Ovary (tissue), 7 donors: ENCODE measurements at regions not wholly inside any gene's neighbourhood (a gene's known extent, or its start where the extent isn't known, plus 50 kb on each side); places are given as distances from the start of the nearest gene placed in this dataset.

Source experiments
- DNase-seq, 5 donors: peaks; one replicate each; pipeline ENCODE4 v3.0.0-alpha.2; 2019 to 2020
- H3K27ac ChIP-seq, 2 donors: fragments of 200-600 bp; one replicate each; pipeline versions ENCODE4 v1.5.1 to v1.8.0; 2019 to 2022
- H3K27me3 ChIP-seq: fragments of 200-600 bp; one replicate; pipeline ENCODE4 v1.8.0; 2022
- H3K36me3 ChIP-seq: fragments of 200-600 bp; sonication (generic); one replicate; pipeline ENCODE4 v1.5.1; 2019
- H3K4me1 ChIP-seq: one replicate; pipeline ENCODE4 v1.8.1; 2013; ENCODE audit warnings: mild to moderate bottlenecking, moderate library complexity; ENCODE audit not compliant: insufficient read depth
- H3K4me3 ChIP-seq: fragments of 200-600 bp; sonication (generic); one replicate; pipeline ENCODE4 v1.5.1; 2017
- H3K9me3 ChIP-seq, 2 donors: fragments of 200-600 bp in 1 of 2; sonication (generic) in 1 of 2; one replicate each; pipeline versions ENCODE4 v1.5.1 to v1.8.1; 2013 to 2019; ENCODE audit warnings: mild to moderate bottlenecking in 1 of 2, moderate library complexity in 1 of 2
- CTCF ChIP-seq, 3 donors: fragments of 450-650 bp in 2 of 3; fragments of 200-600 bp in 1 of 3; IDR thresholded peaks; one replicate each; pipeline versions ENCODE4 v1.5.1 to v1.8.0; 2016 to 2022; ENCODE audit warnings: antibody characterized with exemption in 3 of 3, mild to moderate bottlenecking in 1 of 3
- EP300 ChIP-seq: sonication (generic); formaldehyde crosslinking; IDR thresholded peaks from one replicate; pipeline ENCODE4 v1.6.1; 2017; ENCODE audit warnings: antibody characterized with exemption
- POLR2A ChIP-seq: fragments of 450-650 bp; IDR thresholded peaks from one replicate; pipeline ENCODE4 v1.6.1; 2017; ENCODE audit warnings: antibody characterized with exemption, mild to moderate bottlenecking, moderate library complexity
- WGBS, 3 donors: extraction: QIAGEN DNeasy Blood & Tissue Kit in 1 of 3; methylation state at CpG; one replicate each; pipeline versions ENCODE4 v1.1.5 to v1.1.7; 2013 to 2017; 5-methylcytosine and 5-hydroxymethylcytosine counted together
- intact Hi-C, 4 donors: fragments of 100-400 bp; cut with DNase I; formaldehyde crosslinking; loops; one replicate each; pipeline versions ENCODE4 v1.11.0 to v1.15.1; 2022 to 2023
- donor health status: DM: no; HTN: no; CAD: no; lungs with moderate emphysema.
- donor health status: DM: no; HTN: no; CAD: no.
- donor health status: Bipolar disorder and iron deficiency.
- donor health status: DM: no; HTN: no; CAD: no.
- donor health status: DM: yes; HTN: yes; CAD: no.

- Histone ChIP-seq H3K27me3 (no peaks in the 10 kb centered on the region), H3K4me1 (no peaks in the 10 kb centered on the region), H3K27ac (no peak overlapping the region), H3K36me3 (no peaks in the 10 kb centered on the region), H3K4me3 (no peak overlapping the region), H3K9me3 (no peaks in the 10 kb centered on the region)
- 56 to 92% (median 88%) methylated on average over 1 of the region's 1 CpG for WGBS, 3 donors
- TF ChIP-seq EP300, result no peak
- TF ChIP-seq POLR2A, result no peak
- no peak for DNase-seq
- intact Hi-C loops, result no loop called here
These were observed 240.1 kb downstream of the HAPSTR1 start for GRCh38 chr16:9331503-9331902.

- intact Hi-C loops, result no loop called here
- no peaks in the 10 kb centered on the region for H3K4me1 ChIP-seq
- 87 to 91% (median 87%) methylated on average over 5 of the region's 5 CpGs for WGBS, 3 donors
- H3K36me3 ChIP-seq, result no peaks in the 10 kb centered on the region
- DNase-seq, result no peak
- H3K4me3 ChIP-seq, result no peak overlapping the region
- no peaks in the 10 kb centered on the region for H3K9me3 ChIP-seq
- TF ChIP-seq POLR2A (no peak), EP300 (no peak), CTCF (IDR thresholded peaks at IDR 0.05) (no peak)
- H3K27me3 ChIP-seq, result no peaks in the 10 kb centered on the region
- H3K27ac ChIP-seq, result no peak overlapping the region
These were observed 241.2 kb downstream of the HAPSTR1 start for GRCh38 chr16:9332574-9333148.

GRCh38 chr16:9333469-9333868, 242.0 kb downstream of the HAPSTR1 start:
- H3K9me3 ChIP-seq, result no peaks in the 10 kb centered on the region
- H3K27me3 ChIP-seq, result no peaks in the 10 kb centered on the region
- no peak for DNase-seq
- intact Hi-C loops, result no loop called here
- no peaks in the 10 kb centered on the region for H3K4me1 ChIP-seq
- 79 to 86% (median 83%) methylated on average over 2 of the region's 2 CpGs for WGBS, 3 donors
- no peaks in the 10 kb centered on the region for H3K36me3 ChIP-seq
- TF ChIP-seq EP300, result no peak
- TF ChIP-seq CTCF (IDR thresholded peaks at IDR 0.05), result no peak
- TF ChIP-seq POLR2A, result no peak
- H3K27ac ChIP-seq, result no peak overlapping the region
- no peak overlapping the region for H3K4me3 ChIP-seq

- no peak for DNase-seq
- H3K27ac ChIP-seq, result no peak overlapping the region
- H3K27me3 ChIP-seq, result no peaks in the 10 kb centered on the region
- WGBS, 3 donors, result 95 to 100% (median 96%) methylated on average over 1 of the region's 1 CpG
- TF ChIP-seq EP300, result no peak
- no peak for TF ChIP-seq POLR2A
- TF ChIP-seq CTCF (IDR thresholded peaks at IDR 0.05), result no peak
- intact Hi-C loops, result no loop called here
- no peaks in the 10 kb centered on the region for H3K36me3 ChIP-seq
- H3K9me3 ChIP-seq, result no peaks in the 10 kb centered on the region
- H3K4me3 ChIP-seq, result no peak overlapping the region
- no peaks in the 10 kb centered on the region for H3K4me1 ChIP-seq
These were observed 242.7 kb downstream of the HAPSTR1 start for GRCh38 chr16:9334103-9334502.

- WGBS, 3 donors, result 38 to 46% (median 38%) methylated on average over 4 of the region's 4 CpGs
These were observed 246.0 kb downstream of the HAPSTR1 start for GRCh38 chr16:9337308-9338032.

More at GRCh38 chr16:9337308-9338032, 246.0 kb downstream of the HAPSTR1 start:
- no peak overlapping the region for H3K27ac ChIP-seq
- no peak overlapping the region for H3K4me3 ChIP-seq
- no peaks in the 10 kb centered on the region for H3K4me1 ChIP-seq
- no peaks in the 10 kb centered on the region for H3K36me3 ChIP-seq
- H3K27me3 ChIP-seq, result no peaks in the 10 kb centered on the region
- no peak for DNase-seq
- intact Hi-C loops, result no loop called here
- TF ChIP-seq CTCF (IDR thresholded peaks at IDR 0.05) (no peak), EP300 (no peak), POLR2A (no peak)
- H3K9me3 ChIP-seq, result no peaks in the 10 kb centered on the region
